ENCODE measurements at regions not wholly inside any gene's neighbourhood (a gene's known extent, or its start where the extent isn't known, plus 50 kb on each side); places are given as distances from the start of the nearest gene placed in this dataset.

GRCh38 chr1:105785021-105785420 lies 1271.5 kb upstream of the PRMT6 start (continued):
- no peak for TF ChIP-seq SKIL (IDR thresholded peaks at IDR 0.05; ENCODE audit: low read depth, poor library complexity, severe bottlenecking)
- no peak for TF ChIP-seq RELA (IDR thresholded peaks at IDR 0.05; ENCODE audit: borderline replicate concordance, partially characterized antibody)
- TF ChIP-seq ESRRA (IDR thresholded peaks at IDR 0.05; ENCODE audit: low read length), result no peak
- no peak for TF ChIP-seq GABPA (IDR thresholded peaks at IDR 0.05; ENCODE audit: low read depth)
- TF ChIP-seq TCF12 (IDR thresholded peaks at IDR 0.05; ENCODE audit: low read depth, low read length), result no peak
- TF ChIP-seq BRCA1 (IDR thresholded peaks at IDR 0.05; ENCODE audit: low read depth, low read length), result no peak

- CTCF ChIA-PET, result interaction anchor here (0.6 to 2.0 kb wide), 16 partner anchors 10 to 1145 kb away, joined by 3 to 6 read pairs (median 3); no protein-coding TSS in a partner anchor
- DNase-seq (ENCODE audit: low read depth, low spot score) (no peak), FAIRE-seq (peak; percentile 41), ATAC-seq (peak; percentile 74)
- Histone ChIP-seq H3K4me1 (ENCODE audit: control insufficient read depth, insufficient read depth, low read length) (no peaks in the 10 kb centered on the region), H3K27me3 (replicated peaks in 1 of 2; ENCODE audit: control insufficient read depth in 2 of 2, insufficient read depth in 2 of 2, low read length in 1 of 2) (no peaks in the 10 kb centered on the region), H3K4me2 (ENCODE audit: control insufficient read depth, insufficient read depth) (no peak overlapping the region), H3K4me3 (no peak overlapping the region), H3K27ac (ENCODE audit: control insufficient read depth, insufficient read depth) (no peak overlapping the region), H3K9ac (ENCODE audit: control insufficient read depth, insufficient read depth, low read length) (no peak overlapping the region), H4K20me1 (ENCODE audit: control insufficient read depth, insufficient read depth) (no peaks in the 10 kb centered on the region), H3K36me3 (ENCODE audit: control insufficient read depth in 2 of 2, insufficient read depth in 2 of 2, low read length in 1 of 2) (no peaks in the 10 kb centered on the region), H2AFZ (ENCODE audit: control insufficient read depth, low read depth, low read length) (no peak overlapping the region), H3K9me3 (replicated peaks; ENCODE audit: control insufficient read depth, insufficient read depth, low read length) (no peaks in the 10 kb centered on the region), H3K79me2 (ENCODE audit: control insufficient read depth, insufficient read depth, low read length) (no peaks in the 10 kb centered on the region)
- POLR2A ChIA-PET, result no interaction called here
- intact Hi-C loops (cut with micrococcal nuclease; ENCODE audit: unreplicated experiment) (loop anchor here (1.0 to 2.0 kb wide), 2 partner anchors 1013 to 1145 kb away; no protein-coding TSS in a partner anchor), in situ Hi-C loops (cut with MboI) (loop anchor here (10.0 kb wide), 1 partner anchor 1009 kb away; no protein-coding TSS in a partner anchor)
- RAD21 ChIA-PET (ENCODE audit: unreplicated experiment), result interaction anchor here (1.0 to 1.5 kb wide), 6 partner anchors 9 to 1145 kb away, joined by 3 to 5 read pairs (median 4); no protein-coding TSS in a partner anchor
- SMC1A ChIA-PET (ENCODE audit: uncharacterized antibody, unreplicated experiment), result interaction anchor here (0.6 to 2.3 kb wide), 6 partner anchors 10 to 1143 kb away, joined by 3 to 9 read pairs (median 3); no protein-coding TSS in a partner anchor
- WGBS (ENCODE audit: insufficient coverage, insufficient replicate concordance, low lambda C conversion rate, missing lambda C conversion rate), result 0% methylated on average over 1 of the region's 1 CpG
- BruUV-seq (replicated peaks), result no TSS peak
- no peak for TF ChIP-seq ZNF274 (IDR thresholded peaks at IDR 0.05; ENCODE audit: insufficient read depth, insufficient read length)
- no peak for TF ChIP-seq ATF2 (IDR thresholded peaks at IDR 0.05; ENCODE audit: low read length)
- TF ChIP-seq SMC3 (IDR thresholded peaks at IDR 0.05; ENCODE audit: borderline replicate concordance, low read length), result peak; percentile 66; the same call in 1 of the 2 replicates
- TF ChIP-seq HDGF (IDR thresholded peaks at IDR 0.05), result no peak
- peak; percentile 63 to 70 (median 64) for TF ChIP-seq CTCF (IDR thresholded peaks at IDR 0.05 in 2 of 3, conservative IDR thresholded peaks at IDR 0.05 in 1 of 3; ENCODE audit: control insufficient read depth in 2 of 3, extremely low read depth in 1 of 3, insufficient read depth in 1 of 3, low read depth in 3 of 3, low read length in 3 of 3)
- TF ChIP-seq RAD21 (IDR thresholded peaks at IDR 0.05; ENCODE audit: insufficient read depth, low read depth, low read length), result peak; percentile 73
- no peak for TF ChIP-seq SUZ12 (IDR thresholded peaks at IDR 0.05; ENCODE audit: unreplicated experiment)
- TF ChIP-seq PBX3 (IDR thresholded peaks at IDR 0.05; ENCODE audit: insufficient replicate concordance, low read depth, low read length), result no peak
- no peak for TF ChIP-seq SRF (IDR thresholded peaks at IDR 0.05; ENCODE audit: low read depth in 2 of 2, low read length in 2 of 2)
These were observed 1262.8 kb upstream of the PRMT6 start for GRCh38 chr1:105793536-105794146.

All from GM12878 (cell line).